HepG2 (cell line): ENCODE measurements at regions not wholly inside any gene's neighbourhood (a gene's known extent, or its start where the extent isn't known, plus 50 kb on each side); places are given as distances from the start of the nearest gene placed in this dataset.

Experiments used
- ATAC-seq: fragments of 200-7000 bp; cut with Tn5 transposase; 3 replicates; pipeline ENCODE4 v1.9.1; 2020; ENCODE audit warnings: mild to moderate bottlenecking, moderate library complexity
- BruUV-seq: library from RNA; stranded (reverse); fragments of 400-500 nt; replicated peaks from 2 replicates; lab custom pipeline; 2021; lab: Mats Ljungman, UMichigan
- CTCF ChIA-PET: fragments of 300-600 bp; formaldehyde crosslinking; extraction: SDS; loops from one replicate; lab custom pipeline; 2021; ENCODE audit warnings: low total read pairs, inconsistent platforms, low intra/inter-chr PET ratio; lab: Yijun Ruan, JAX
- POLR2A ChIA-PET: fragments of 350-600 bp; sonication (Branson Sonifier 250); formaldehyde crosslinking; loops from one replicate; lab custom pipeline; 2020; ENCODE audit warnings: antibody characterized with exemption, inconsistent platforms; lab: Yijun Ruan, JAX
- DNase-seq: peaks from one replicate; pipeline ENCODE4 v3.0.0-alpha.2; 2015; ENCODE audit warnings: low spot score
- FAIRE-seq: peaks from 3 replicates; lab custom pipeline; 2011; peaks lifted over from hg19 to GRCh38; lab: Jason Lieb, UNC
- H2AFZ ChIP-seq: one replicate; pipeline ENCODE4 v1.6.1; 2011; ENCODE audit warnings: low read length, inconsistent platforms
- H3K27ac ChIP-seq: fragments of 300-600 bp; 3 replicates; pipeline ENCODE4 v1.8.0; 2011; ENCODE audit warnings: mixed run types, mild to moderate bottlenecking, mixed read lengths, low read length, inconsistent platforms; ENCODE audit not compliant: insufficient read depth; ENCODE audit errors: extremely low read length
- H3K27me3 ChIP-seq, 2 experiments: fragments of 200-600 bp in 1 of 2; 2 replicates in 1 of 2; 3 replicates in 1 of 2; pipeline versions ENCODE4 v1.6.0 to v1.8.0; 2011; ENCODE audit warnings: low read length in 2 of 2, mild to moderate bottlenecking in 2 of 2, moderate library complexity in 2 of 2, inconsistent platforms in 1 of 2; ENCODE audit not compliant: insufficient read depth in 2 of 2, control insufficient read depth in 1 of 2
- H3K36me3 ChIP-seq, 2 experiments: fragments of 200-600 bp in 1 of 2; replicated peaks in 1 of 2; 2 replicates in 1 of 2; 3 replicates in 1 of 2; pipeline versions ENCODE4 v1.5.1 to v1.8.0; 2011; ENCODE audit warnings: low read length in 2 of 2, inconsistent platforms in 1 of 2; ENCODE audit not compliant: insufficient read depth in 2 of 2, control insufficient read depth in 1 of 2
- H3K4me1 ChIP-seq: 2 replicates; pipeline ENCODE4 v1.5.1; 2012; ENCODE audit warnings: low read length, inconsistent platforms; ENCODE audit not compliant: insufficient read depth
- H3K4me2 ChIP-seq: 2 replicates; pipeline ENCODE4 v1.6.0; 2011; ENCODE audit warnings: low read depth, low read length, inconsistent platforms
- H3K4me3 ChIP-seq, 3 experiments: fragments of 200-600 bp in 1 of 3; sonication (generic), shearing (Covaris generic) in 1 of 3; replicated peaks in 1 of 3; 2 replicates each; pipeline ENCODE4 v1.5.1; 2011 to 2016; ENCODE audit warnings: low read length in 3 of 3, inconsistent platforms in 2 of 3, low read depth in 2 of 3, mild to moderate bottlenecking in 2 of 3, control low read depth in 1 of 3, mixed read lengths in 1 of 3; ENCODE audit not compliant: insufficient read depth in 1 of 3
- H3K79me2 ChIP-seq: one replicate; pipeline ENCODE4 v1.6.1; 2011; ENCODE audit warnings: low read length, inconsistent platforms; ENCODE audit not compliant: insufficient read depth
- H3K9ac ChIP-seq: 2 replicates; pipeline ENCODE4 v1.6.0; 2011; ENCODE audit warnings: mild to moderate bottlenecking, low read depth, low read length, inconsistent platforms; ENCODE audit not compliant: insufficient read depth
- H3K9me3 ChIP-seq: 2 replicates; pipeline ENCODE4 v1.5.1; 2012; ENCODE audit warnings: mild to moderate bottlenecking, low read length
- H4K20me1 ChIP-seq: 2 replicates; pipeline ENCODE4 v1.6.0; 2011; ENCODE audit warnings: inconsistent platforms, mild to moderate bottlenecking, low read length, moderate library complexity; ENCODE audit not compliant: insufficient read depth
- ESRRA ChIP-seq: sonication (generic); formaldehyde crosslinking; IDR thresholded peaks from 2 replicates; pipeline ENCODE4 v1.5.1; 2020; ENCODE audit warnings: mild to moderate bottlenecking, low read depth, missing genetic modification reagents
- PAX8 ChIP-seq: sonication (generic); formaldehyde crosslinking; IDR thresholded peaks from 2 replicates; pipeline ENCODE4 v1.8.0; 2022; ENCODE audit warnings: mild to moderate bottlenecking, missing genetic modification reagents, borderline replicate concordance
- SNAI1 ChIP-seq: sonication (generic); formaldehyde crosslinking; IDR thresholded peaks from 2 replicates; pipeline ENCODE4 v1.5.0; 2020; ENCODE audit warnings: mild to moderate bottlenecking, missing genetic modification reagents, borderline replicate concordance
- ZNF317 ChIP-seq: sonication (generic); formaldehyde crosslinking; IDR thresholded peaks from 2 replicates; pipeline ENCODE4 v1.5.0; 2020; ENCODE audit warnings: mild to moderate bottlenecking, missing genetic modification reagents
- WGBS: methylation state at CpG from one replicate; pipeline ENCODE4 v1.1.6; 2017; ENCODE audit warnings: low lambda C conversion rate; 5-methylcytosine and 5-hydroxymethylcytosine counted together
- in situ Hi-C: cut with HindIII; loops from 2 replicates; pipeline ENCODE4 v1.10.0; 2017; ENCODE audit warnings: low pct_unique_long_range_greater_than_20kb; ENCODE audit not compliant: extremely low pct_ligation_motif_present
- intact Hi-C: fragments of 100-400 bp; cut with micrococcal nuclease; formaldehyde crosslinking; loops from one replicate; pipeline ENCODE4 v1.10.0; 2022; ENCODE audit not compliant: unreplicated experiment
- TF ChIP-seq, protein P1 (sequence below): fragments of 450-650 bp; IDR thresholded peaks from 2 replicates; pipeline ENCODE4 v1.6.1; 2017; ENCODE audit warnings: mild to moderate bottlenecking

DNA sequence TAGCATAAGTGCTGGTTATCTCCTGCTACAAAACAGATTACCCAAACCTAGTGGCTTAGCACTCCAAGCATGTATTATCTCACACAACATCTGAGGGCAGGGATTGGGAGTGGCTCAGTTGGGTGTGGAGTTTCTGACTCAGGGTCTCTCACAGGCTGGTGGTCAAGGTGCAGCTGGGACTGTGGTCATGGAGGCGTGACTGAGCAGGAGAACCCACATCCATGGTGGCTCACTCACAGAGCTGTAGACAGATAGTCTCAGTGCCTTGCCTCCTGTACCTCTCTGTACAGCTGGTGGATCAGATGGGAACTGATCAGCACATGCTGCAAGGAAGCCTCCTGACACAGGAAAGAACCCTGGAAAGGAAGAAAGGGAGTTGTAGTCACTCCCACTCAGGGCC, 83.1 kb upstream of the CST7 start (continued):
- TF ChIP-seq, protein P1, sequence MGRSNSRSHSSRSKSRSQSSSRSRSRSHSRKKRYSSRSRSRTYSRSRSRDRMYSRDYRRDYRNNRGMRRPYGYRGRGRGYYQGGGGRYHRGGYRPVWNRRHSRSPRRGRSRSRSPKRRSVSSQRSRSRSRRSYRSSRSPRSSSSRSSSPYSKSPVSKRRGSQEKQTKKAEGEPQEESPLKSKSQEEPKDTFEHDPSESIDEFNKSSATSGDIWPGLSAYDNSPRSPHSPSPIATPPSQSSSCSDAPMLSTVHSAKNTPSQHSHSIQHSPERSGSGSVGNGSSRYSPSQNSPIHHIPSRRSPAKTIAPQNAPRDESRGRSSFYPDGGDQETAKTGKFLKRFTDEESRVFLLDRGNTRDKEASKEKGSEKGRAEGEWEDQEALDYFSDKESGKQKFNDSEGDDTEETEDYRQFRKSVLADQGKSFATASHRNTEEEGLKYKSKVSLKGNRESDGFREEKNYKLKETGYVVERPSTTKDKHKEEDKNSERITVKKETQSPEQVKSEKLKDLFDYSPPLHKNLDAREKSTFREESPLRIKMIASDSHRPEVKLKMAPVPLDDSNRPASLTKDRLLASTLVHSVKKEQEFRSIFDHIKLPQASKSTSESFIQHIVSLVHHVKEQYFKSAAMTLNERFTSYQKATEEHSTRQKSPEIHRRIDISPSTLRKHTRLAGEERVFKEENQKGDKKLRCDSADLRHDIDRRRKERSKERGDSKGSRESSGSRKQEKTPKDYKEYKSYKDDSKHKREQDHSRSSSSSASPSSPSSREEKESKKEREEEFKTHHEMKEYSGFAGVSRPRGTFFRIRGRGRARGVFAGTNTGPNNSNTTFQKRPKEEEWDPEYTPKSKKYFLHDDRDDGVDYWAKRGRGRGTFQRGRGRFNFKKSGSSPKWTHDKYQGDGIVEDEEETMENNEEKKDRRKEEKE = no peak
- no peak for TF ChIP-seq SNAI1 (CRISPR knock-in tag)
- no peak for TF ChIP-seq PAX8 (CRISPR knock-in tag)

DNA sequence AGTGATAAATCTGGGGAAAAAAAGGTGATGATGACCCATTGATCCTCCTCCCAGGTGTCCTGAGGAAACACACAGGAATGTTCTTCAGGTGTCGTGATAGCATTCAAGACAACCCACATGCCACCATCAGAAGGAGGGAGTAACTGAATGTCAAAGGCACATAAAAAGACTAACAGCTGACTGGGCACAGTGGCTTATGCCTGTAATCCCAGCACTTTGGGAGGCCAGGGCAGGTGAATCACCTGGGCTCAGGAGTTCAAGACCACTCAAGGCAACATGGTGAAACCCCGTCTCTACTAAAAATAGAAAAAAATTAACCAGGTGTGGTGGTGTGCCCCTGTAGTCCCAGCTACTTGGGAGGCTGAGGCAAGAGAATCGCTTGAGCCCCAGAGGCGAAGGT, 82.3 kb upstream of the CST7 start:
- 14% methylated on average over 4 of the region's 4 CpGs for WGBS
- in situ Hi-C loops = no loop called here
- DNase-seq (no peak), ATAC-seq (no peak), FAIRE-seq (no peak)
- H3K27me3 ChIP-seq = peaks cover 0 to 2% of the 10 kb centered on the region in 2 experiments; a peak in 1 of 5 replicates
- H3K36me3 ChIP-seq = no peaks in the 10 kb centered on the region
- no TSS peak for BruUV-seq
- peaks cover 26% of the 10 kb centered on the region for H3K9me3 ChIP-seq
- no peak overlapping the region for H3K4me2 ChIP-seq
- ChIA-PET CTCF (no interaction called here), POLR2A (no interaction called here)
- no peaks in the 10 kb centered on the region for H4K20me1 ChIP-seq
- no peak overlapping the region for H2AFZ ChIP-seq
- intact Hi-C loops = no loop called here
- no peak overlapping the region for H3K27ac ChIP-seq
- TF ChIP-seq ESRRA (CRISPR knock-in tag) = no peak
- TF ChIP-seq ZNF317 = 0 out of 2 replicates have a peak, but pooled peaks have one; percentile 40
- H3K4me3 ChIP-seq = no peak overlapping the region
- peaks cover 8% of the 10 kb centered on the region for H3K4me1 ChIP-seq
- H3K79me2 ChIP-seq = no peaks in the 10 kb centered on the region
- H3K9ac ChIP-seq = no peak overlapping the region
